ENCODE measurements at regions not wholly inside any gene's neighbourhood (a gene's known extent, or its start where the extent isn't known, plus 50 kb on each side); places are given as distances from the start of the nearest gene placed in this dataset.
A peak's percentile ranks its signal among the peaks of the same experiment; 100 is the strongest.

- Mint-ChIP-seq H3K4me1 (ENCODE audit: low read depth) (peaks cover 57% of the 10 kb centered on the region), H3K27me3 (ENCODE audit: low read depth) (no peaks in the 10 kb centered on the region), H3K9me3 (ENCODE audit: low read depth) (no peaks in the 10 kb centered on the region), H3K27ac (ENCODE audit: unreplicated experiment) (peak overlapping the region; percentile 92), H3K36me3 (ENCODE audit: low read depth) (no peaks in the 10 kb centered on the region), H3K4me3 (ENCODE audit: unreplicated experiment) (peak overlapping the region; percentile 38)
- TF ChIP-seq CTCF (IDR thresholded peaks at IDR 0.05), result no peak
- no peak for DNase-seq (ENCODE audit: low spot score)
Observed at GRCh38 chr6:100175814-100176310, 181.8 kb upstream of the MCHR2 start.

GRCh38 chr6:100173211-100173610 is 179.2 kb upstream of the MCHR2 start:
- no peaks in the 10 kb centered on the region for H3K9me3 Mint-ChIP-seq (ENCODE audit: low read depth)

GRCh38 chr6:100172322-100172713 is 178.3 kb upstream of the MCHR2 start:
- Mint-ChIP-seq H3K4me1 (ENCODE audit: low read depth) (peaks cover 44% of the 10 kb centered on the region), H3K9me3 (ENCODE audit: low read depth) (no peaks in the 10 kb centered on the region), H3K4me3 (ENCODE audit: unreplicated experiment) (no peak overlapping the region), H3K36me3 (ENCODE audit: low read depth) (no peaks in the 10 kb centered on the region), H3K27me3 (ENCODE audit: low read depth) (no peaks in the 10 kb centered on the region), H3K27ac (ENCODE audit: unreplicated experiment) (no peak overlapping the region)
- TF ChIP-seq CTCF (IDR thresholded peaks at IDR 0.05), result no peak
- no peak for DNase-seq (ENCODE audit: low spot score)

More at GRCh38 chr6:100173211-100173610, 179.2 kb upstream of the MCHR2 start:
- Mint-ChIP-seq H3K4me3 (ENCODE audit: unreplicated experiment) (no peak overlapping the region), H3K27ac (ENCODE audit: unreplicated experiment) (no peak overlapping the region), H3K27me3 (ENCODE audit: low read depth) (no peaks in the 10 kb centered on the region), H3K4me1 (ENCODE audit: low read depth) (peaks cover 52% of the 10 kb centered on the region), H3K36me3 (ENCODE audit: low read depth) (no peaks in the 10 kb centered on the region)
- no peak for TF ChIP-seq CTCF (IDR thresholded peaks at IDR 0.05)
- no peak for DNase-seq (ENCODE audit: low spot score)

- H3K4me1 Mint-ChIP-seq (ENCODE audit: low read depth), result peaks cover 44% of the 10 kb centered on the region
- H3K36me3 Mint-ChIP-seq (ENCODE audit: low read depth), result no peaks in the 10 kb centered on the region
- DNase-seq (ENCODE audit: low spot score), result no peak
- no peak overlapping the region for H3K4me3 Mint-ChIP-seq (ENCODE audit: unreplicated experiment)
- no peaks in the 10 kb centered on the region for H3K27me3 Mint-ChIP-seq (ENCODE audit: low read depth)
- TF ChIP-seq CTCF (IDR thresholded peaks at IDR 0.05), result no peak
- no peaks in the 10 kb centered on the region for H3K9me3 Mint-ChIP-seq (ENCODE audit: low read depth)
- peak overlapping the region; percentile 49 for H3K27ac Mint-ChIP-seq (ENCODE audit: unreplicated experiment)
Observed at GRCh38 chr6:100171533-100172321, 177.7 kb upstream of the MCHR2 start.

GRCh38 chr6:100168148-100168547 is 174.1 kb upstream of the MCHR2 start:
- TF ChIP-seq CTCF (IDR thresholded peaks at IDR 0.05), result no peak
- Mint-ChIP-seq H3K27ac (ENCODE audit: unreplicated experiment) (no peak overlapping the region), H3K9me3 (ENCODE audit: low read depth) (no peaks in the 10 kb centered on the region)

More at GRCh38 chr6:100168148-100168547, 174.1 kb upstream of the MCHR2 start:
- H3K4me1 Mint-ChIP-seq (ENCODE audit: low read depth), result peaks cover 28% of the 10 kb centered on the region
- DNase-seq (ENCODE audit: low spot score), result no peak
- H3K36me3 Mint-ChIP-seq (ENCODE audit: low read depth), result no peaks in the 10 kb centered on the region
- no peaks in the 10 kb centered on the region for H3K27me3 Mint-ChIP-seq (ENCODE audit: low read depth)
- H3K4me3 Mint-ChIP-seq (ENCODE audit: unreplicated experiment), result no peak overlapping the region
